Epithelial cell of esophagus (primary cell): ENCODE measurements at regions not wholly inside any gene's neighbourhood (a gene's known extent, or its start where the extent isn't known, plus 50 kb on each side); places are given as distances from the start of the nearest gene placed in this dataset.

ENCODE experiments used
- DNase-seq: peaks from one replicate; pipeline ENCODE4 v3.0.0; 2010; ENCODE audit warnings: low read depth
- H3K4me3 ChIP-seq: 2 replicates; pipeline ENCODE4 v1.5.1; 2011; ENCODE audit warnings: mild to moderate bottlenecking, low read length, control low read depth
- CTCF ChIP-seq: IDR thresholded peaks from 2 replicates; pipeline ENCODE4 v1.5.1; 2011; ENCODE audit warnings: low read depth, mild to moderate bottlenecking, low read length, control low read depth, inconsistent platforms; ENCODE audit not compliant: insufficient read depth; ENCODE audit errors: missing control alignments

- peak; percentile 95 for TF ChIP-seq CTCF
- DNase-seq = peak; percentile 55
- no peak overlapping the region for H3K4me3 ChIP-seq
Measured at GRCh38 chr16:85245307-85246172, 133.3 kb upstream of the CIBAR2 start.

- H3K4me3 ChIP-seq = no peak overlapping the region
- no peak for DNase-seq
- no peak for TF ChIP-seq CTCF
Measured at GRCh38 chr16:85246473-85246872, 134.2 kb upstream of the CIBAR2 start.

GRCh38 chr16:85246973-85247372, 134.7 kb upstream of the CIBAR2 start:
- DNase-seq = no peak
- no peak for TF ChIP-seq CTCF
- no peak overlapping the region for H3K4me3 ChIP-seq

GRCh38 chr16:85248342-85248741, 136.1 kb upstream of the CIBAR2 start:
- no peak for DNase-seq
- TF ChIP-seq CTCF = no peak

GRCh38 chr16:85248857-85249256, 136.6 kb upstream of the CIBAR2 start:
- no peak overlapping the region for H3K4me3 ChIP-seq
- DNase-seq = no peak
- no peak for TF ChIP-seq CTCF

More at GRCh38 chr16:85248342-85248741, 136.1 kb upstream of the CIBAR2 start:
- no peak overlapping the region for H3K4me3 ChIP-seq

GRCh38 chr16:85249418-85250146, 137.3 kb upstream of the CIBAR2 start:
- H3K4me3 ChIP-seq = no peak overlapping the region
- DNase-seq = no peak
- no peak for TF ChIP-seq CTCF
